K562 (cell line): ENCODE measurements at regions not wholly inside any gene's neighbourhood (a gene's known extent, or its start where the extent isn't known, plus 50 kb on each side); places are given as distances from the start of the nearest gene placed in this dataset.

Source experiments
- ATF1 ChIP-seq, 2 experiments: fragments of 450-650 bp in 1 of 2; IDR thresholded peaks; 2 replicates each; pipeline ENCODE4 v1.6.1; 2016; ENCODE audit warnings: missing compliant biosample characterization in 1 of 2, missing genetic modification characterization in 1 of 2
- BRD4 ChIP-seq: fragments of 200-600 bp; sonication (generic); IDR thresholded peaks from 2 replicates; pipeline ENCODE4 v1.6.1; 2017; ENCODE audit warnings: inconsistent platforms
- EZH2 ChIP-seq: IDR thresholded peaks from 2 replicates; pipeline ENCODE4 v1.6.1; 2012; ENCODE audit warnings: low read depth, mild to moderate bottlenecking, inconsistent platforms, low read length, borderline replicate concordance
- KLF16 ChIP-seq: IDR thresholded peaks from 2 replicates; pipeline ENCODE4 v1.6.1; 2016; ENCODE audit warnings: antibody characterized with exemption
- PHB ChIP-seq: fragments of 250-450 bp; sonication (Bioruptor Pico); IDR thresholded peaks from 2 replicates; pipeline ENCODE4 v1.5.0; 2021
- POLR2A ChIP-seq: fragments of 450-650 bp; conservative IDR thresholded peaks from 2 replicates; pipeline ENCODE4 v1.6.1; 2016
- ZBTB17 ChIP-seq: fragments of 450-650 bp; formaldehyde crosslinking; IDR thresholded peaks from 2 replicates; pipeline ENCODE4 v1.4.0; 2020; ENCODE audit warnings: mild to moderate bottlenecking
- ZC3H11A ChIP-seq: IDR thresholded peaks from 2 replicates; pipeline ENCODE4 v1.6.1; 2012; ENCODE audit warnings: low read depth, low read length, improper control_type of control experiment
- TF ChIP-seq, protein P1 (sequence below): fragments of 250-450 bp; sonication (Bioruptor Pico); IDR thresholded peaks from 2 replicates; pipeline ENCODE4 v1.8.0; 2021; ENCODE audit warnings: borderline replicate concordance, mild to moderate bottlenecking, moderate library complexity; ENCODE audit not compliant: poor library complexity, severe bottlenecking
- TF ChIP-seq, protein P2 (sequence below): fragments of 250-450 bp; sonication (Bioruptor Pico); IDR thresholded peaks from 2 replicates; pipeline ENCODE4 v1.4.0; 2020; ENCODE audit warnings: mild to moderate bottlenecking, moderate library complexity

DNA sequence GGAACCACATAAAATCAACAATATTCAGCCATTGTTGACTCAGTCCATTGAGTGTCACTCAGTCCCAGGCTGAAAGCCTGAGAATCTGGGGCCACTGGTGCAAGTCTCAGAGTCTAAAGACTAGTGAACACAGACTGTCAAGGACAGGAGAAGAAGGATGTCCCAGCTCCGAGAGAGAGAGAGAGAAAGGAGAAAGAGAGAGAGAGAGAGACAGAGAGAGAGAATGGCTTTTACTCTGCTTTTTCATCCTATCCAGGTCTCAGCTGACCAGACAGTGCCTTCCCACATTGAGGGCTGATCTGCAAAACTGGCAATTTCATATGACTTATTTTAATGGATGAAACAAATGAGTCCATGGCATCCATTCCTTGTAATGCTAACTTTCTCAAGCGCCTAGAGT lies 984.1 kb downstream of the UQCRFS1 start:
- TF ChIP-seq EZH2 (no peak), ZBTB17 (no peak), ATF1 (CRISPR knock-in tag; IDR thresholded peaks at IDR 0.05) (no peak), ATF1 (tag; IDR thresholded peaks at IDR 0.05) (no peak), ZC3H11A (no peak), PHB (CRISPR knock-in tag) (no peak), BRD4 (no peak), KLF16 (no peak), POLR2A (no peak)
- TF ChIP-seq, protein P1, sequence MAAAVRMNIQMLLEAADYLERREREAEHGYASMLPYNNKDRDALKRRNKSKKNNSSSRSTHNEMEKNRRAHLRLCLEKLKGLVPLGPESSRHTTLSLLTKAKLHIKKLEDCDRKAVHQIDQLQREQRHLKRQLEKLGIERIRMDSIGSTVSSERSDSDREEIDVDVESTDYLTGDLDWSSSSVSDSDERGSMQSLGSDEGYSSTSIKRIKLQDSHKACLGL (CRISPR knock-in tag): no peak
- TF ChIP-seq, protein P2, sequence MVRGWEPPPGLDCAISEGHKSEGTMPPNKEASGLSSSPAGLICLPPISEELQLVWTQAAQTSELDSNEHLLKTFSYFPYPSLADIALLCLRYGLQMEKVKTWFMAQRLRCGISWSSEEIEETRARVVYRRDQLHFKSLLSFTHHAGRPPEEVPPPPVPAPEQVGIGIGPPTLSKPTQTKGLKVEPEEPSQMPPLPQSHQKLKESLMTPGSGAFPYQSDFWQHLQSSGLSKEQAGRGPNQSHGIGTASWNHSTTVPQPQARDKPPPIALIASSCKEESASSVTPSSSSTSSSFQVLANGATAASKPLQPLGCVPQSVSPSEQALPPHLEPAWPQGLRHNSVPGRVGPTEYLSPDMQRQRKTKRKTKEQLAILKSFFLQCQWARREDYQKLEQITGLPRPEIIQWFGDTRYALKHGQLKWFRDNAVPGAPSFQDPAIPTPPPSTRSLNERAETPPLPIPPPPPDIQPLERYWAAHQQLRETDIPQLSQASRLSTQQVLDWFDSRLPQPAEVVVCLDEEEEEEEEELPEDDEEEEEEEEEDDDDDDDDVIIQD (CRISPR knock-in tag): no peak
